Esophagus muscularis mucosa (tissue), 4 donors: ENCODE measurements at regions not wholly inside any gene's neighbourhood (a gene's known extent, or its start where the extent isn't known, plus 50 kb on each side); places are given as distances from the start of the nearest gene placed in this dataset.

Experiments used
- DNase-seq: peaks from one replicate; pipeline ENCODE4 v3.0.0-alpha.2; 2017; ENCODE audit errors: extremely low spot score
- H3K27ac ChIP-seq, 4 donors: fragments of 200-600 bp; sonication (generic); replicated peaks in 1 of 4; 1 replicate in 3 of 4; 2 replicates in 1 of 4; pipeline ENCODE4 v1.5.1; 2016 to 2019; ENCODE audit warnings: mild to moderate bottlenecking in 1 of 4
- H3K27me3 ChIP-seq, 4 donors: fragments of 200-600 bp; sonication (generic); one replicate each; pipeline versions ENCODE4 v1.5.1 to v1.6.0; 2016 to 2019
- H3K36me3 ChIP-seq, 4 donors: fragments of 200-600 bp; sonication (generic); one replicate each; pipeline ENCODE4 v1.5.1; 2016 to 2019
- H3K4me1 ChIP-seq, 4 donors: fragments of 200-600 bp; sonication (generic); one replicate each; pipeline ENCODE4 v1.5.1; 2016 to 2019
- H3K4me3 ChIP-seq, 4 donors: fragments of 200-600 bp; sonication (generic); 1 replicate in 2 of 4; 2 replicates in 2 of 4; pipeline ENCODE4 v1.5.1; 2016 to 2019; ENCODE audit warnings: mild to moderate bottlenecking in 4 of 4, moderate library complexity in 1 of 4
- H3K9me3 ChIP-seq, 4 donors: fragments of 200-600 bp; sonication (generic); 1 replicate in 3 of 4; 2 replicates in 1 of 4; pipeline ENCODE4 v1.5.1; 2016 to 2019
- CTCF ChIP-seq, 3 experiments: fragments of 200-600 bp in 2 of 3; fragments of 450-650 bp in 1 of 3; sonication (generic) in 2 of 3; IDR thresholded peaks; one replicate each; pipeline ENCODE4 v1.5.1; 2017 to 2019; ENCODE audit warnings: antibody characterized with exemption in 3 of 3, mild to moderate bottlenecking in 2 of 3, moderate library complexity in 1 of 3
- EP300 ChIP-seq: sonication (generic); formaldehyde crosslinking; IDR thresholded peaks from one replicate; pipeline ENCODE4 v1.6.1; 2017; ENCODE audit warnings: antibody characterized with exemption
- POLR2A ChIP-seq: fragments of 450-650 bp; IDR thresholded peaks from one replicate; pipeline ENCODE4 v1.6.1; 2017; ENCODE audit warnings: antibody characterized with exemption, moderate library complexity, mild to moderate bottlenecking, low read depth
- POLR2AphosphoS5 ChIP-seq, 2 donors: sonication (generic); formaldehyde crosslinking; IDR thresholded peaks; one replicate each; pipeline ENCODE4 v1.6.1; 2017; ENCODE audit warnings: antibody characterized with exemption in 2 of 2
- WGBS: methylation state at CpG from one replicate; pipeline ENCODE4 v1.1.5; 2018; 5-methylcytosine and 5-hydroxymethylcytosine counted together
- intact Hi-C: fragments of 100-400 bp; cut with DNase I; formaldehyde crosslinking; loops from one replicate; pipeline ENCODE4 v1.15.1; 2023

GRCh38 chr3:110375751-110376518, 695.7 kb upstream of the NECTIN3 start:
- no peak overlapping the region for H3K4me3 ChIP-seq
- intact Hi-C loops = no loop called here
- TF ChIP-seq POLR2A (no peak), POLR2AphosphoS5 (IDR thresholded peaks at IDR 0.05) (no peak), CTCF (IDR thresholded peaks at IDR 0.05) (no peak), EP300 (no peak)
- 71% methylated on average over 4 of the region's 4 CpGs for WGBS
- no peak overlapping the region for H3K27ac ChIP-seq
- no peak for DNase-seq
- H3K9me3 ChIP-seq = no peaks in the 10 kb centered on the region
- no peaks in the 10 kb centered on the region for H3K36me3 ChIP-seq
- no peaks in the 10 kb centered on the region for H3K27me3 ChIP-seq
- no peaks in the 10 kb centered on the region for H3K4me1 ChIP-seq

DNA sequence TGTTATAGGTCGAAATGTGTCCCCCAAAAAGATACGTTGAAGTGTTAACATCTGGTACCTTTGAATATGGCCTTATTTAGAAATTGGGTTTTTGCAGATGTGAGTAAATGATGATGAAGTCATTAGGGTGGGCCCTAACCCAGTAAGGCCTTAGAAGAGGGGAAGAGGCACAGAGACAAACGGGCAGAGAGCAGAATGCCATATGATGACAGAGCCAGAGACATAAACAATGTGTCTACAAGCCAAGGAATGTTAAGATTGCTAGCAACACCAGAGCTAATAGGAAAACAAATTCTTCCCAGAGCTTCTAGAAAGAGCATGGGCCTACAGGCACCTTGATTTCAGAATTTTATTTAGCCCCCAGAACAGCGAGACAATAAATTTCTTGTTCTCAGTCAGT, 693.1 kb upstream of the NECTIN3 start:
- intact Hi-C loops = no loop called here
- Histone ChIP-seq H3K27ac (no peak overlapping the region), H3K27me3 (no peaks in the 10 kb centered on the region), H3K36me3 (no peaks in the 10 kb centered on the region), H3K9me3 (no peaks in the 10 kb centered on the region), H3K4me1 (no peaks in the 10 kb centered on the region), H3K4me3 (no peak overlapping the region)
- DNase-seq = no peak
- WGBS = 82% methylated on average over 4 of the region's 4 CpGs
- TF ChIP-seq CTCF (IDR thresholded peaks at IDR 0.05) (no peak), POLR2AphosphoS5 (IDR thresholded peaks at IDR 0.05) (no peak), EP300 (no peak), POLR2A (no peak)

DNA sequence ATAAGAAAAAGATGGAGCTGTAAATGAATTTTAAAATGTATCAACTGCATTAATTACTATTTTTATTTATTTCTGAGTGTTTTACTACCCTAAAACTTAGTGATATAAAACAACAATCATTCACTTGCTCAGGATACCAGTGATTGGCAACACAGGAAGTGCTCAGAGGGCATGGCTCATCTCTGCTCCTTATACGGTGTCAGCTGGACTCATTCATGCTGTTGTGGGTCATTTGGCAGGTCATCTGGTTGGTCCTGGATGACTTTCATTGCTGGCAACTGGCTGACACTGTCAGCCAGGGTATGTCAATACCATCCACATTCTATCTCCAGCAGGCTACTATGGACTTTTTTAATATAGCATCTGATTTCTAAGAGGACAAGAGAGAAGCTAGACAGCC, 689.6 kb upstream of the NECTIN3 start:
- Histone ChIP-seq H3K27ac (no peak overlapping the region), H3K4me3 (no peak overlapping the region), H3K36me3 (no peaks in the 10 kb centered on the region), H3K27me3 (no peaks in the 10 kb centered on the region), H3K4me1 (no peaks in the 10 kb centered on the region), H3K9me3 (no peaks in the 10 kb centered on the region)
- intact Hi-C loops = no loop called here
- TF ChIP-seq CTCF (IDR thresholded peaks at IDR 0.05) (no peak), POLR2AphosphoS5 (IDR thresholded peaks at IDR 0.05) (no peak), EP300 (no peak), POLR2A (no peak)
- DNase-seq = no peak
- 67% methylated on average over 1 of the region's 1 CpG for WGBS

DNA sequence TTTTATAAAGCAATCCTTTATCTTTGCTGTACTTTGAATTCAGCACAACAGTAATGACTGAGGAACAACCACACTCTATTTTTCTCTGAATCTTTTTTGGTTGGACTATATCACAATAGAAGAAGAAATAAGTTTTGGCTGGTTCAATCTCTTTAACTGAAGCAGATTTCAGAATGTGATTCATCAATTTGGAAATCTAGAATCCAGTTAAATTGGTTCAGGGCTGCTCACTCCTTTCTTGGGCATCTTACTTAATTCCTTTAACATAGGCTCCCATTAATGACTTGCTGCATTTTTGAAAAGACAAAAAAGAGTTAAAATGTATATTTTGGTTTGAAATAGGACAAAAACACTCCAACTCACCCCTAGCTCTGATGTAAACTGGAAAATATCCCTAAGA, 688.3 kb upstream of the NECTIN3 start:
- intact Hi-C loops = no loop called here
- no peaks in the 10 kb centered on the region for H3K4me1 ChIP-seq
- no peaks in the 10 kb centered on the region for H3K27me3 ChIP-seq
- no peak overlapping the region for H3K4me3 ChIP-seq
- no peaks in the 10 kb centered on the region for H3K9me3 ChIP-seq
- no peak overlapping the region for H3K27ac ChIP-seq
- no peaks in the 10 kb centered on the region for H3K36me3 ChIP-seq
- DNase-seq = no peak
- TF ChIP-seq POLR2A (no peak), EP300 (no peak), CTCF (IDR thresholded peaks at IDR 0.05) (no peak), POLR2AphosphoS5 (IDR thresholded peaks at IDR 0.05) (no peak)

GRCh38 chr3:110384601-110385000, 687.0 kb upstream of the NECTIN3 start:
- no peak overlapping the region for H3K4me3 ChIP-seq
- no peak for TF ChIP-seq POLR2AphosphoS5 (IDR thresholded peaks at IDR 0.05)
- no peak for TF ChIP-seq EP300
- TF ChIP-seq POLR2A = no peak
- no peak for TF ChIP-seq CTCF (IDR thresholded peaks at IDR 0.05)
- no peaks in the 10 kb centered on the region for H3K27me3 ChIP-seq
- 86% methylated on average over 3 of the region's 3 CpGs for WGBS
- H3K27ac ChIP-seq = no peak overlapping the region
- intact Hi-C loops = no loop called here
- H3K9me3 ChIP-seq = no peaks in the 10 kb centered on the region
- no peaks in the 10 kb centered on the region for H3K4me1 ChIP-seq
- no peak for DNase-seq
- no peaks in the 10 kb centered on the region for H3K36me3 ChIP-seq
